Mammary epithelial cell (primary cell): ENCODE measurements at regions not wholly inside any gene's neighbourhood (a gene's known extent, or its start where the extent isn't known, plus 50 kb on each side); places are given as distances from the start of the nearest gene placed in this dataset.

Experiments
- CTCF ChIP-seq, 2 donors: IDR thresholded peaks in 1 of 2; conservative IDR thresholded peaks in 1 of 2; 2 replicates each; pipeline ENCODE4 v1.5.1; 2011 to 2012; ENCODE audit warnings: inconsistent platforms in 2 of 2, low read length in 2 of 2, mild to moderate bottlenecking in 2 of 2, control low read depth in 1 of 2, low read depth in 1 of 2; ENCODE audit not compliant: insufficient read depth in 1 of 2; ENCODE audit errors: extremely low read depth in 1 of 2
- EZH2 ChIP-seq: IDR thresholded peaks from 2 replicates; pipeline ENCODE4 v1.6.1; 2012; ENCODE audit warnings: low read length, inconsistent platforms, borderline replicate concordance

- TF ChIP-seq EZH2 (no peak), CTCF (conservative IDR thresholded peaks at IDR 0.05 in 1 of 2, IDR thresholded peaks at IDR 0.05 in 1 of 2; ENCODE audit: extremely low read depth in 1 of 2, insufficient read depth in 1 of 2, low read depth in 1 of 2, low read length in 2 of 2) (no peak)
These were observed 186.7 kb upstream of the RBMS1 start for GRCh38 chr2:160680294-160680693.
